HG03442 (cell line): ENCODE measurements at regions not wholly inside any gene's neighbourhood (a gene's known extent, or its start where the extent isn't known, plus 50 kb on each side); places are given as distances from the start of the nearest gene placed in this dataset.

ENCODE experiments used
- ATAC-seq: cut with Tn5 transposase; IDR thresholded peaks from one replicate; pipeline ENCODE4 v1.9.1; 2021; ENCODE audit warnings: mild to moderate bottlenecking, moderate library complexity; ENCODE audit not compliant: unreplicated experiment

- no peak for ATAC-seq
Observed at GRCh38 chr18:26745288-26746181, 120.0 kb downstream of the AQP4 start.

- no peak for ATAC-seq
Observed at GRCh38 chr18:26741758-26742157, 123.7 kb downstream of the AQP4 start.

GRCh38 chr18:26741048-26741447 is 124.5 kb downstream of the AQP4 start:
- ATAC-seq, result no peak

GRCh38 chr18:26740396-26740795 is 125.1 kb downstream of the AQP4 start:
- ATAC-seq, result no peak

- no peak for ATAC-seq
Observed at GRCh38 chr18:26738706-26739105, 126.8 kb downstream of the AQP4 start.

- ATAC-seq, result no peak
Observed at GRCh38 chr18:26736301-26736700, 129.2 kb downstream of the AQP4 start.

GRCh38 chr18:26734760-26735159 is 130.7 kb downstream of the AQP4 start:
- ATAC-seq, result no peak

GRCh38 chr18:26729449-26729848 is 136.1 kb downstream of the AQP4 start:
- no peak for ATAC-seq

- ATAC-seq, result no peak
Observed at GRCh38 chr18:26729008-26729407, 136.5 kb downstream of the AQP4 start.

GRCh38 chr18:26723981-26724380 is 141.5 kb downstream of the AQP4 start:
- ATAC-seq, result no peak

- ATAC-seq, result no peak
Observed at GRCh38 chr18:26722565-26722931, 143.0 kb downstream of the AQP4 start.

- no peak for ATAC-seq
Observed at GRCh38 chr18:26721854-26722564, 143.5 kb downstream of the AQP4 start.

- ATAC-seq, result no peak
Observed at GRCh38 chr18:26719896-26720295, 145.6 kb downstream of the AQP4 start.

- ATAC-seq, result no peak
Observed at GRCh38 chr18:26717123-26717719, 148.3 kb downstream of the AQP4 start.

- no peak for ATAC-seq
Observed at GRCh38 chr18:26714739-26715138, 150.8 kb downstream of the AQP4 start.

GRCh38 chr18:26711756-26712155 is 153.8 kb downstream of the AQP4 start:
- ATAC-seq, result no peak

GRCh38 chr18:26710470-26711096 is 154.9 kb downstream of the AQP4 start:
- ATAC-seq, result peak; percentile 96

- ATAC-seq, result no peak
Observed at GRCh38 chr18:26709897-26710296, 155.6 kb downstream of the AQP4 start.

GRCh38 chr18:26708806-26709716 is 156.4 kb downstream of the AQP4 start:
- ATAC-seq, result no peak

- ATAC-seq, result no peak
Observed at GRCh38 chr18:26706911-26707351, 158.6 kb downstream of the AQP4 start.
